Suppressor macrophage treated with lipopolysaccharide for 1 hour (primary cell): ENCODE measurements at regions not wholly inside any gene's neighbourhood (a gene's known extent, or its start where the extent isn't known, plus 50 kb on each side); places are given as distances from the start of the nearest gene placed in this dataset.

Experiments used
- DNase-seq, 3 donors: peaks; one replicate each; pipeline ENCODE4 v3.0.0-alpha.2; 2020 to 2022

DNA sequence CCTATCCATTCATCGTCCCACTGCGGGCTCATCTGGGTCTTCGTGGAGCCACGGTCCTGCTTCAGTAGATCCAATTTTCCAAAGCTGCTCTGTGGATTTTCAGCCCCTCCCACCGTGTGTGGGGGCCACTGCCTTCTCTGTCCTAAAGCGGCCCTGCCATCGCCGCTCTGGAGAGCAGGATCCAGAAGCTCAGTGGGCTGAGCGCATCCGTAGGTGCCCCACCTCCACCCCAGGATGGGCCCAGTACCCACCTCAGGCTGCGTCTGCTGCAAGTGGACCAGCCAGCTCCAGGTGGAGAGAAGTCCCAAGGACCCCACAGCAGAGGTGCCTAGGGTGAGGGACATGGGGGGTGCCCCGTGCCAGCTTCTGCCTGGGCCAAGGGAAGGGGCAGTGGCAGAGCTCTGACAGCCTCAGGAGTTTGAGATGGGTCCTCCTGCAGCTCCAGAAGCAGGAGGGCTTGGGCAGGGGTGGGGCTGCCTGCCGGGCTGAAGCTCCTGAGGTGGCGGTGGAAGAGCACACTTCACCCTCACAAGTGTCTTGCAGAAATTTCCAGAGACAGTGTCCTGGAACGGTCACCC, 148.1 kb upstream of the C14orf180 start:
- no peak for DNase-seq

DNA sequence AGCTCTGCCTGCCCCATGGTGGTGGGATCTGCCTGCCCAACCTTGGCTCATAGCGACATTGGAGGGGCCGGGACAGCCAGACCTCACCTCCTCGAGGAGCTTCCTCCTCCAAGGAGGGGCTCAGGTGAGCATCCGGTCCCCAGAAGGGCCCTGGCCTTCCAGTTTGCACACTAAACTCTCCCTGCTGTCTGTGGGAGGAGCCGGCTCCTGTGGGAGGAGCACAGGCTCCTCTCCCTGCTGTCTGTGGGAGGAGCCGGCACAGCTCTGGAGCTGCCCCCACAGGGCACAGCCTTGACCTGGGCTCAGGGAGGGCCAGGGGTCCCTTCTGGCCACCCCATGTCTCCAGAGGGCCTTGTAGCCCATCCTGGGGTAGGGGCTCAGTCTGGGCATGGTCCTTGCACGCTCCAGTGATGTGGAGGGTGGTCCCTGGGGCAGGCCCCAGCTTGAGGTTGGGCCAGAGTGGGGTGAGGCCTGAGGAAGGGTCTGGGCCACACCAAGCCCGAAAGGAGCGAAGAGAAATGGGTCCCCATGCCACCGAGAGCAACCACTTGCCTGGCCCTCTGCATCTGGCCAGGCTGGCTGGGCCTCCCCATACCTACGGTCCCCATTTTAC, 147.5 kb upstream of the C14orf180 start:
- DNase-seq: peak in 1 of 3 donors; percentile 5

DNA sequence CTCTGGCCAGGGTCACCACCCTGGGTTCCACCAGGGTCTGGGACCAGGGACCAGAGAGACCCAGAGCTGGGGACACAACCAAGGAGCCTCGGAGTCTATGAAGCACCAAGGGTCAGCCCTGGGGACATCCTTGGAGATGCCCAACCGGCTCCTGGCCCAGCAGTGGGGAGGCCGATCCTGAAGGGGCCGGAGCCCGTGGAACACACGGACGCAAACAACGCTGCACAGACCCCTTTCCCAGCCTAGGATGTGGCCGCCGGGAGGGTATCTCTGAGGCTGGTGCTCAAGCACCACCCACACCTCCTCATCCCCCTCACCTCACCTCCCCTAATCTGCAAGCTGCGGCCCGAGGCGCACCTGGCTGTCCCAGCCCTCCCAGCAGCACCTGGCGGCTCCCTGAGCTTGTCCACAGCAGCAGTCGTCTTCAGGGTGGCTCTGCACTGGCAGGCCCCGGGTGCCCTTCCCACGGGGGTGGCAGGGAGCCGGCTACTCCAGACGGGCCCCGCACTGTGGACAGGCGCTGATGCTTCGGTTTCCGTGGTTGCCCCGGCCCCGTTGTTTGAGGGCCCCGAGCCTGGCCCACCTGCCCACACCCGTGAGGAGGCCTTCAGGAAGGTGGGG, 146.8 kb upstream of the C14orf180 start:
- no peak for DNase-seq

DNA sequence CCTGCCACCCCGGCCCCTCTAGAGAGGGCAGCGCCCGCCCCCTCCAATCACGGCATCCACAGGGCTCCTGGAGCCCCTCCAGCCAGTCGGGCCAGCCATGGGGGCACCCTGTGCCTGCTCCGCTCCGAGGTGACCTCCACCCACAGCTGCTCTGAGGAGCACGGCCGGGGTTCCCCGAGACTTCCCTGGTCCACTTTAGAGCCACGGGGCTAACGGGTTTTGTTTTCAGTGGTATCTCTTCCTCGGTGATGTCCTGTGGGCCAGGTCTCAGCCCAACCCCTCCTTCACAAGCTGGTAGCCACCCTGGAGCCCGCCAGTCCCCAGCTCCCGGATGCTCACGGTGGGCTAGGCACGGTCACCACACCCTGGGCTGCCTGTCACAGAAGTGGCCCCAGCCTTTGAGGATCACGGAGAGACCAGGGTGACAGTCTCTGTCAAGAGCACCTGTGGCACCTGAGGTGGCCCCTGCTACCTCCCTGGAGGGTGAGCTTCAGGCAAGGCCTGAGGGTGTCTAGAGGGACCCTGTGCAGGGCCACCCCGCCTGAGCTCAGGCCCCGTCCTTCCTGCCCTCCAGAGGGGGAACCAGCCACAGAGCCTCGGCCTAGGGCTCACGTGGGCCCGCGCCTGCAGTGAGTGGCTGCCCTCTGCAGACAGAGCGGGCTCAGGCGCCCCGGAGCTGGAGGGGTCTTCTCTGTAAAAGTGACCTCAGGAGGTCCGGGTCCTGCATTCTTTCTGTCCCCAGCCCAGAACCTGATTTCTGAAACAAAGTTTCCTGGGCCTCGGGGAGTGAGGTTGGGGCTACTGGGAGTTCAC, 146.0 kb upstream of the C14orf180 start:
- no peak for DNase-seq

DNA sequence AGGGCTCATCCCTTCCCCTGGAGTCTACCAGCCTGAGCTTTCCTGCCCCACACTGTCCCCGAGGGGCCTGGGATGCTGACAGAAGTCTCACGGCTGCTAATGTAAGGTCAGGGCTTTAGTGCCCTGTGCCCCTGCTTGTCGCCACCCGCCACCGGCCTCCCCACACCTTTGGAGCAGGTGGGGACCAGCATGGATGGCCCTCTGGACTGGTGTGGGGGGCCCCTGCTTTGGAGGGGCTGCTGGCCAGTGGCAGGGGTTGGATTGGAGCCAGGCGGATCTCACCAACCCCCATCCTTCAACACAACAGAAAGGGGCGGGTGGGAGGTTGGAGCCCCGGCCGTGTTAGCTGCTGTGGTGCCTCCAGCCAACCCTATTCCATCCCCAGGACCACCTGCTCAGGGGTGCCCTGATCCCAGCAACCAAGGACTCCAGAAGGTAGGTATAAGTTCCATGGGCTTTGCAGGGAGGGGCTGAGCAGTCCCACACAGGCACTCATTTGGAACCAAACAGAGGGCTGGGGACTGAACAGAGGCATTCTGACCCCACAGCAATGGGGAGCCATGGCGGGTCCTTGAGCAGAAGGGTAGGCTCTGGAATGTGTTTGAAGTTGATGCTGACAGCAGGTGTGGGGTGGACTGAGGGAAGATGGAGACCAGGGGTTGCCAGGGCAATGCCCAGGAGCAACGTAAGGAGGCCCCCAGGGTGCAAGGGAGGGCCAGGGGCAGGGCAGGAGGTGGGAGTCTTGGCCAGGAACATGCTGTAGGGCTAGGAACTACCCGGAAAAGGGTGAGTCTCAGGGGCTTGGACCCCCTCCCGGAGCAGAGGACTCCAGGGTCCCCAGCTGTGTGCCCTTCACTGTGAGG, 145.1 kb upstream of the C14orf180 start:
- no peak for DNase-seq

DNA sequence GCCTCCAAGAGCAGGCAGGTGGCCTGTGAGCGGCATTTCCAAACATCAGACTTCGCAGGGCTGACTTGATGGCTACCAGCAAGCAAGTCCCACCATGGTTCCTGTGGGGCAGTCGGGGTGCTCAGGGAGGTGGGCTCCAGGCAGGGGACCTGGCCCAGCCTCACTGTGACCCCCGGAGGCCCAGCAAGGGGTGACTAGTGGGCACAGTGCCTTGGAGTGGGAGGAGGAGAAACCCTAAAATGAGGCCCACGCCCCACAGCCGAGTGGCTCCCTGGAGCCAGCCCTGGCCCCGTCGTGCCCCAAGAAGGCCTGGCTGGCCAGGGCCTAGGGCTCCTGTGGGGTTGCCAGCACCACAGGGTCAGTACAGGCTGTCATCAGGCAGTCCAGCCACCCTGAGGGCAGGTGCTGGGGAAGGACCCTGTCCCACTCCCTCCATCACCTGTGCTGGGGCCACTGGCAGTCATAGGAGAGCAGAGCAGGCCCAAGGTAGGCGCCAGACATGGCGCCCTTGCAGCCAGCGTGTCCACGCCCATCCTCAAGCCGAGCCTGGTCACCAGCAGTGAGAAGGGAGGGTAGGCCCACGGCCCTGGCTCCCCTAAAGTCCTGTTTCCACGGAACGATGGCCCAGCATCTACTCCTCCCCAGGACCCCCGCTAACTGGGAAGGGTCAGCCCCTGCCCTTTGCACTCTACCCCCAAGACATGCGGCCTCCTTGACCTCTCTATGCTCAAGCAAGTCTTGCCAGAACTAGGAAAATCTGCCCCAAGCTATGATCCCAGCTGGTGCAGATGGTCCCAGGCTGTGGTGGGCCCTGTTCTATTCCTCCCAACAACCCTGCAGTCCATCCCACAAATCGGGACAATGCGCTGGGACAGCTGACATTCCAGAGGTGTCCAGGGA, 144.2 kb upstream of the C14orf180 start:
- no peak for DNase-seq

DNA sequence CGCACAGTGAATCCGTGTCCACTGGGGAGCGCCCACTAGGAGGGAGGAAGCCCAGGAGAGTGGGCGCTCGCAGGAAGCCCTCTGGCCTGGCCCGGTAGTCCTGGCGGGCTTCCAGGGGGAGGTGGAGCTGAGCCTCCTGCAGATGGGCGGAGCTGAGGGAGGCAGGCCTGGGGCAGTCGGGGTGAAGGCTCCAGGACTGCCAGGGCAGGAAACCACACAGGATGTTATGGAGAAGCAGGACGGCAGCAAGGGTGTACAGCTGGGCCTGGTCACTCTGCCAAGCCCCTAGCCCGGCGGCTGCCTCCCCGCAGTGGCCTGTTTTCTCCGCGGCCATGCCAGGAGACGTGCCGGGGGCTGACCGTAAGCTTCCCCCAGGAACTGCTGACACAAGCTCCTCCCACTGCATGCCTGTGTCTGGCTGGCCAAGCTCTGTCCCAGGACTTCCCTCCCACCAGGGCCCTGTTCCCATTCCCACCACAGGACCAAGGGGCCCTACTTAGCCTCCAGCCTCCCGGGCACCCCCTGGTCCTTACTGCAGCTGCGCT, 143.4 kb upstream of the C14orf180 start:
- DNase-seq: peak; percentile 24 to 54 (median 35)

DNA sequence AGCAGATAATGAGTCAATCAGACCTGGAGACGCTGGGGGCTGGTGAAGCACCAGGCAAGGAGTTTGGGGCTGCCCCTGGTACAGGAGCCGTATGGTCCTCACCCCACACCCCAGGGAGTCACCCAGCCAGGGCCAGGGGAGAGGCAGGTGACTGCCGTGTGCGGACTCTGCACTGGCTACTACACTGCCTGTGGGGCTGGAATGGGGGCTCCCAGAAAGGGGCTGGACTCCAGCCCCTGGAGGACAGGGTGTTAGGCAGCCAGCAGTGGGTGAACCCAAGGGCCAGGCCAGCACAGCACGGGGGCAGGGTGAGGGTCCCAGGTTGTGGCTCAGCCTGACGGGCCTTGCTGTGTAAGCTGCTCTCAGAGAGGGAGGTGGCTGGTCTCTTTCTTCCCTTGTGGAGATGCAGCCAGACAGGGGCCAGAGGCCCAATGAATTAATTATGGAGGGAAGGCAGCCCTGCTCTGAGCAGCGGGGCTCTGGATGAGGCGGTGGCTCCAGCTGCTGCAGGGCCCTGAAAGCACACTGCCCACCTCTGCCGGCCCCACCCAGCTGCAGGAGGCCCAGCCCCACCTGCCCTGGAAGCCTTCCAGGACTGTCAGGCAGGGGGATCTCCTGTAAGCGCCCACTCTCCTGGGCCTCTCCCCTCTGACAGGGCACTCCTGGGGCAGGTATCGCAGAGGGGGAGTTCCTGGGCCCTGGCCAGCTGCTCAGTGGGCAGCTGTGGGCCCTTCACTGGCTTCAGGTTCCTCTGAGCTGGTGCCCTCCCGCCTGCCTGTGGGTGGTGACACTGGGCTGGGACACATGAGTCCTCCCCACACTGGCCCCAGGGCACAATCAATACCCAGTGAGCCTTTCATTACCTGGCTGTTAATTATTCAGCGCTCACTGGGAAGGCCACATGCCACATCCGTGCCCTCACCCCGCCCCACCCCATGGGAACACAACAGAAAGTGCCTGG, 142.5 kb upstream of the C14orf180 start:
- no peak for DNase-seq

DNA sequence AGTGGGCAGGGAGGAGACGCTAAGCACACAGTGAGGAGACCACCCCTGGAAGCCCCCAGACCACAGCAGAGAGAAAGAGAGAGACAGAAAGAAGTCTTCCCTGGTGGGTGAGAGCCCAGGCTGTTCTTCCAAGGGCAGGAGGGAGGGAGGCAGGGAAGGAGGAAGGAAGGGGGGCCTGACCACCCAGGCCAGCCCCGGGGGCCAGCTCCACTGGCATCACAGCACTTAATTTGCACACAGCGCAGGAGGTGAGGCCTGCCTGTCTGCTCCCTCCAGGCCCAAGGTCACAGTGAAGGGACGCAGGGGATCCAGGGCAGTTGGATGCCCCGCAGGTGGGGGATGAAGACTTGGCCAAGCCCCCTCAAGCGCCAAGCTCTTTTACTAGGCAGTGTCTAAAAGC, 141.9 kb upstream of the C14orf180 start:
- no peak for DNase-seq

DNA sequence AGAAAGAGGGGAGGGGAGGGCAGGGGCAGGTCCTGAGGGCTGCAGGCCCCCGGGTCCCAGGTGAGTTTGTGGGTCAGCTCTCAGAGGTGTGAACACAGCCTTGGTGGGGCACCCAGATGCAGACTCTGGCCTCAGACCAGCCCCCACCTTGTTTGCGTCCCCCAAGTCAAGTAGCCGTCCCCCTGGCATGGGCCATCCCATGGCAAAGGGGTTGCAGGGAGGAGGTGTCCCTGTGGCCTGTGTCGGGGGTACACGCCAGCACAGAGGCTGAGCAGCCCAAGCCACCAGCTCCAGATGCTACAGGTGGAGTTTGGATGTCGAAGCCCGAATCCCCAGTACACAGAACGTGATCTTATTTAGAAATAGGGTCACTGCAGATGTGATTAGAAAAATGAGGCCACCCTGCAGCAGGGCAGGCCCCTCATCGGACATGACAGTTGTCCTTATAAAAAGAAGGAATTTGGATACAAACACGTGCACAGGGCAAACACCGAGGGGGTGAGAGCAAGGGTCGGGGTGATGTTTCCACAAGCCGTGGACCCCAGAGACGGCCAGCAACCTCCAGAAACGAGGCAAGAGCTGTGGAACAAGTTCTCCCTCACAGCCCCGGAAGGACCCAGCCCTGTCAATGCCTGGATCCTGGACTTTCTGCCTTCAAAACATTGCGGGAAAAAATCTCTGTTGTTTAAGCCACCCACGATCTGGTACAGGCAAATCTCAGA, 141.2 kb upstream of the C14orf180 start:
- no peak for DNase-seq

DNA sequence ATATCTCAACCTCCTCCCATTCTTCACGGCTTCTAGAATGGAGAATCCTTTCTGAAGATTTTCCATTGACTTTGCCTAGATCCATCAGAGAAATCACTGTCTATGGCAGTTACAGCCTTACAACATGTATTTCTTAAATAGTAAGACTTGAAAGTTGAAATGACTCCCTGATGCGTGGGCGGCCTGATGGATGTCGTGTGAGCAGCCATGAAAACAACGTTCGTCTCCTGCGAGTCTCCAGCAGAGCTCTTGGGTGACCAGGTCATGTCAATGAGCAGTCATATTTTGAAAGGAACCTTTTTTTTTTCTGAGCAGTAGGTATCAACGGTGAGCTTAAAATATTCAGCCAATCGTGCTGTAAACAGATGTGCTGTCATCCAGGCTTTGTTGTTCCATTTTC, 139.9 kb upstream of the C14orf180 start:
- DNase-seq: no peak

DNA sequence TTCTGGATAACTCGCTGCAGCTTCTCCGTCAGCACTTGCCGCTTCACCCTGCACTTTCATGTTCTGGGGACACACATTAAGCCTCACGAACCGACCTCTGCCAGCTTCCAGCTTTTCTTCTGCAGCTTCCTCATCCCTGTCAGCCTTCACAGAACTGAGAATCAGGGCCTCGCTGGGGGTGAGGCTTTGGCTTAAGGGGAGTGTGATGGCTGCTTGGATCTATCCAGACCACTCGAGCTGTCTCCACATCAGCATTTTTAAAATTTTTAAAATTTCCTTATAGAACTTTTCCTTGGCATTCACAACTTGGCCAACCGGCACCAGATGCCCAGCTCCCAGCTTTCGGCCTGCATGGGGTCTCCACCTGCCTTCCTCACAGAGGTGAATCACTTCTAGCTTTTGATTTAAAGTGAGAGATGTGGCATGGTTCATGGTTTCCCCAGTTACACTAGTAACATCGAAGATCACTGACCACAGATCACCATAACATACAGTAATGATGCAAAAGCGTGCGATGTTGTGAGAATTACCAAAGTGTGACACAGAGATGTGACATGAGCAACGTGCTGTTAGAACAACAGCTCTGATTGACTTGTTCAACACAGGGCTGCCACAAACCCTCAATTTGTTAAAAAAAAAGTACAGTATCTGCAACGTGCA, 139.1 kb upstream of the C14orf180 start:
- DNase-seq: no peak

DNA sequence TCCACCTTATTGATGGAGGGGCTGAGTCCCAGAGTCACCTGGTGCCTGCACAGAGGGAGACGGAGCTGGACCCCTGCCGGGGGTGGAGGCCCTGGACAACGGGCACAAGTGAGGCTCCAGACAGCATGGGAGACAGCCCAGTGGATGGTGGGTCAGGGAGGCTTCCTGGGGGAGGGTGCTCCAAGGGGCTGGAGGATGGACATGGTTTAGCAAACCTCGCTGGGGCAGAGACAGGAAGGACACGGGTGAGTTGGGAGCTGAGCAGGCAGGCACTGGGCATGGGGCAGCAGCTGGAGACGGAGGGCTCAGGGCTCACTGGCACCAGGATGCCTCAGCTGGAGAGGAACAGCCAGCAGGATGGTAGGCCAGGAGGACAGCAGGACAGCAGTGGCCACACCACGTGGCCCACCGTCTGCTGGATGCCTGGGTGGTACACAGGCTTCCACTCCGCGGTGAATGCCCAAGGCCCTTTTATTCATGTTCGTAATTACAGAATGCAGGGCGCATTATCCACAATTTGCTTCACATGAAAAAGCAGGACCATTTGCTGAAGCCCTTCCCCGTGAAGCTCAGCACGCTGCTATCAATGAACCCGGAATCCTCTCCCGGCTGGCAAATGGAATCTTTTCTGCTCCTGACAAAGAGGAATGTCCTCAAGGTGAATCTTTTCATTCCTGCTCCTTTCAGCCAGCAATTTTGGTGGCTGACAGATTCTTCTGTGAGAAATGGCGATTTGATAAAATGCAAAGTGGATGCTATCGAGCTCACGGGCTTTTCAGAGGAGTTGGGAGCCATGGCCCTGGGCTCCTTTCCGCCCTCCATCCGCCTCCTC, 138.1 kb upstream of the C14orf180 start:
- no peak for DNase-seq

DNA sequence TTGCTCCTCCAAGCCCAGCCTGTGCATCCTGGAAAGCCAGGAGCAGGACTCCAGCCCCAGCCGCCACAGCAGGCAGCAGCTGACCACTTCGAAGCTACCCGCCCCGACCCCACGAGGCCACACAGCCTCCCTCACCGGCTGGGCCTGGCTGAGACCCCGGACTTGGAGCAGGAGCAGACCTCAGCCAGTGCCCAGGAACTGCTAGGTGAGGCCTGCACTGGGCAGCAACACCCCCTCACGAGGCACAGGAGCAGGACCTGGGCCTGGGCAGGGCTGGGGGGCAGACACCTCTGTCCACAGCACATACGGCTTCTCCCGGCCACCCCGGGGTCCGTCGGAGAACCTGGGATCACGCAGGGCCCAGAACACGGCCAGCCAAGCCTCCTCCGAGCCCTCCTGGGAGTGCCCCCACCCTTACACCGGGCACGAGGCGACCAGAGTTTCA, 137.4 kb upstream of the C14orf180 start:
- no peak for DNase-seq

DNA sequence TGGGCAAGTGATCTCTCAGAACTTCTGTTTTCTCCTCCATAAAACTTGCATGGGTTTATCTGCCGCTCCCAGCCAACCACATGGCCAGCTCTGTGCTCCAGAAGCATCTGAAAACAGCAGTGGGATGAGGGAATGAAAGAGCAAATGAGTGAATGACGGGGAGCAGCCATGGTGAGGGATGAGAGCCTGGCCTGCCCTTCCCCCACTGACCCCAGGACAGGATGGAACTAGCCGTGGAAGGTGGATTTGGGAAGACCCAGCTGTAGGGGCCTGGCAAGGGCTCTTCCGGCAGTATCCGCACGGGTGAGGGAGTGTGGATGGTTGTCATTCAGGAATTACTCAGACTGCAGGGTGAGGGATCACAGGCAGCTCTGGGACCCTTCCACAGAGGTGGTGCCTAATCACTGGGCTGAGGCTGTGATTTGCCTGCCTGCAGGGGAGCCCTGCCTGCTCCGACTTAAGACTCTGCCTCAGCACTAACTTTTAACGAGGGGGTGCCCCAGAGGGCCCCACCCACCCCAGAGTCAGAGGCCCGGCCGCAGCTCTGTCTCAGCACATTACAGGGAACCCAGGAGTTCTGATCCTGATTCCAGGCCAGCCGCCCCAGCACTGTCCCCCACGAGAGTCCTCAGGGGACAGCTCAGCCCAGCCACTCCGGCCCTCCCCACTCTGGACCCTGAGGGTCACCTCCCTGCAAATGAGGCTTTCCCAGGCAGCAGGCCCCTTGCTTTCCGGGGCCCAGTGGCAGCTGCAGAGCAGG, 136.8 kb upstream of the C14orf180 start:
- no peak for DNase-seq

DNA sequence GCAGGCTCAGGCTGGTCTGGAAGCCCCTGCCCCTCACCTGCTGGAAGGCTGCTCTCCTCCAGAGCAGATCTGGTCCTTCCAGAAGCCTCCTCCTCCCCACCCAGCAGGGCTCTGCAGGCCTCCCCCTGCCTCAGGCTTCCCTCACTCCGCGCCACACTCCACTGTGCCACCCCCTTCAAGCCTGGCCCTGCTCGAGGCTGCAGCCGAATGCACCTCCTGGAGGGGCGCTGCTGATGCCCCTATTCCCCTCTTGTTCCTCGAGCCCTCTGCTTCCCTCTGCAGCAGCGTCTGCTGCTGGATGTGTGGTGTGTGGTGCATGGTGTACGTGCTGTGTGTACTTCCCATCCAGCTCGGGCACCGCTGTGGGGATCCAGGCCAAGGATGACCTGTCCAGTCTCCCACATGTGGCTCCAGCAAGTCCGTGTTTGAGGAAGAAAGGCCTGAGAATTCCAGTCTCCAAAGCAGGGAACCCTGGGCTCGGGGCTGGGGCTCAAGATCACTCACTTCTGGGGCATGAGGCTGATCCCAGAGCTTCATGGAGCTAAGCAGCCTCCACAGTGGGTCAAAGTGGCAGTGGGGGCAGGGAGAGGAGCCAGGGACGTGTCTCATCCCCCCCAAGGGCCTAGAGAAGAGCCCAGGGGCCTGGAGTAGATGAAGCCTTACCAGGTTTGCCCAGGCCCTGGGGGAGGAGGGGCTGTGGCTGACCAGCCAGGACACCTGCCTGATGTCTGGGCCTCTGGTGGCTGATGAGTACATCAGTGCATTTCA, 136.0 kb upstream of the C14orf180 start:
- no peak for DNase-seq
